Medulla oblongata (tissue), 1 donor: ENCODE measurements at regions not wholly inside any gene's neighbourhood (a gene's known extent, or its start where the extent isn't known, plus 50 kb on each side); places are given as distances from the start of the nearest gene placed in this dataset.

Source experiments
- DNase-seq: peaks from one replicate; pipeline ENCODE4 v3.0.0-alpha.2; 2015; ENCODE audit errors: extremely low spot score

DNA sequence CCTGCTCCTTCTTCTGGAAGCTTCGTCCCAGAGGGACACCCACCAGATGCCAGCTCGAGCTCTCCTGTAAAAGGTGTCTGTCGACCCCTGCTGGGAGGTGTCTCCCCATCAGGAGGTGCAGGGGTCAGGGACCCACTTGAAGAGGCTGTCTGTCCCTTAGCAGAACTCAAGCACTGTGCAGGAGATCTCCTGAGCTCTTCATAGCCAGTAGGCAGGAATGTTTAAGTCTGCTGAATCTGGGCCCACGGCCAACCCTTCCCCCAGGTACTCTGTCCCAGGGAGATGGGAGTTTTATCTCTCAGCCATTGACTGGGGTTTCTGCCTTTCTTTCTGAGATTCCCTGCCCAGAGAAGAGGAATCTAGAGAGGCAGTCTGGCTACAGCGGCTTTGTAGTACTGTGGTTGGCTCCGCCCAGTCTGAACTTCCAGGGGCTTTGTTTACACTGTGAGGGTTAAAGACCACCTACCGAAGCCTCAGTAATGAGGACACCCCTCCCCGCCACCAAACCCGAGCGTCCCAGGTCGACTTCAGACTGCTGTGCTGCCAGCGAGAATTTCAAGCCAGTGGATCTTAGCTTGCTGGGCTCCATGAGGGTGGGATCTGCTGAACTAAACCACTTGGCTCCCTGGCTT is 1383.0 kb upstream of the TENM3 start:
- no peak for DNase-seq

DNA sequence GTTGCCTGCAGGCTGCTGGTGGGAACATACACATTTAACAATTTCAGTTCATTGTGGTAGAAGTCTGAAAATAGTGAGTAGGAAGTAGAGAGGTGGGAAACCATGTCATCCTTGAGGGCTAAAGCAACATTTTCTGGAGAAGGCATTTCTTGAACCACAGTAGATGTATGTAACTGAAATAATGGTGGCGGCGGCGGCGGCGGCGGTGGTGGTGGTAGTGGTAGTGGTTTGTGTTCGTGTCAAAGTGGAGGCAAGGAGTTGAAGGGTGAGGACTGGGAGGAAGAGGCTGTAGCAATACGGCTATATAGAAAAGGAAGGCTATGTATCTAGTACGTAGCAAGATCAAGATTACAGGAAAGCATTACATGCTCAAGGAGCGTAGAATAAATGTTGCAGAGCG is 1381.6 kb upstream of the TENM3 start:
- DNase-seq = no peak

DNA sequence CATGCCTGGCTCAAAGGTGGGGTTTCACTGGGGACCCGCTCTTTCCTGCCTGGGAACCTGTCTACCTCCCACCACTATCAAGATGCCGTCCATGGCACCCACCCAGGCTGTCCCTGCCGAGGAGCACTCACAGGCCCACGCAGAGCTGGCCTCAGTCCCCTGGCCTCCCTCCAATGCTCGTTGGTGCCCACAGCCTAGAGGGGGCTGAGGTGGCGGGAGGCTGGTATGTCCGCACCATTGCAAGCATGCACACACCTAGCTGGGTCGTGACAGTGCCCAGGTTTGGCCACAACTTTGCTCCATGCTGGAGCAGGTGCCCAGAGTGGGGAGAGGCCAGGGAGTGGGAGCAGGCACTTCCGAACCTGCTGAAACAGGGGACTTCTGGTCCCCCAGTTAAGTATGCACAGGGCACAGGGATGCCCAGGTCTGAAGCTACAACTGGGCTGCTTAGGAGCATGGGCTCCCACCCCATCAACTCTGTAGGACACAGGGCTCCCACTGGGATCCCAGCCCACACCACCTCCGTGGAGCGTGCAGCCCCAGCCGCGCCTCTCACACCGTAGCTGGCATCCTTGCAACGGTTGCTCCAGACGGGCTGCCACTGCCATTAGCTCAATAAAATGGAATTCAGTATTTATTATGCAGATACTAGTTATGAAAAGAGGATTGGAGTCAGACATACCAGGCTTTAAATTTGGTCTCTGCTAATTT is 1376.1 kb upstream of the TENM3 start:
- no peak for DNase-seq

DNA sequence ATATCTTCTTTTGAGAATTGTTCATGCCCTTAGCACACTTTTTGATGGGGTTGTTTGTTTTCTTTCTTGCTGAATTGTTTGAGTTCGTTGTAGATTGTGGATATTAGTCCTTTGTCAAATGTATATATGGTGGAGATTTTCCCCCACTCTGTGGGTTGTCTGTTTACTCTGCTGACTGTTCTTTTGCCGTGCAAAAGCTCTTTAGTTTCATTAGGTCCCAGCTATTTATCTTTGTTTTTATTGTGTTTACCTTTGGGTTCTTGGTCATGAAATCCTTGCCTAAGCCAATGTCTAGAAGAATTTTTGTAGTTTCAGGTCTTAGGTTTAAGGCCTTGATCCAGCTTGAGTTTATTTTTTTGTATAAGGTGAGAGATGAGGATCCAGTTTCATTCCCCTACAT is 1372.6 kb upstream of the TENM3 start:
- no peak for DNase-seq

DNA sequence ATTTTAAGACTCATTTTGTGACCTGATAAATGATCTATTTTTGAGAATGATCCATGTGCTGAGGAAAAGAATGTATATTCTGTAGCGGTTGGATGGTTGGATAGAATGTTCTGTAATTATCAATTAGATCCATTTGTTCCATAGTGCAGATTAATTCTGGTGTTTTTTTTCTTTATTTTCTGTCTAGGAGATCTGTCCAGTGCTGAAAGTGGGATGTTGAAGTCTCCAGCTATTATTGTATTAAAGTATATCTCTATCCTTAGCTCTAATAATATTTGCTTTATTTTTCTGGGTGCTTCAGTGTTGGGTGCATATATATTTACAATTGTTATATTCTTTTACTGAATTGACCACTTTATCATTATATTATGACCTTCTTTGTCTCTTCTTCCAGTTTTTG is 1344.9 kb upstream of the TENM3 start:
- DNase-seq = no peak

DNA sequence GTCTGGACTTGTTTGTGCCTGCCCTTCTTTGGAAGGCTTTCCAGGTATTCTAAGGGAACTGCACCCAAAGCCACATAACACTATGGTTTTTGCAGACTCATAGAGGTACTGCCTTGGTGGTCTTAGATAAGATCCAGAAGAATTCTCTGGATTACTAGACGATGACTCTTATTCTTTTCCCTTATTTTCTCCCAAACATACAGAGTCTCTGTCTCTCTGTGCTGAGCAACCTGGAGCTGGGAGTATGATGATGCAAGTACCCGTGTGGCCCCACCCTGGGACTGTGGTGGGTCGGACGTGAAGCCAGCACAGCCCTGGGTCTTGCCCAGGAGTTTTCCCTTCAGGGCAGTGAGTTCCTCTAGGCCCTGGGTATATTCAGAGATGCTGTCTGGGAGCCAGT is 1342.4 kb upstream of the TENM3 start:
- no peak for DNase-seq

DNA sequence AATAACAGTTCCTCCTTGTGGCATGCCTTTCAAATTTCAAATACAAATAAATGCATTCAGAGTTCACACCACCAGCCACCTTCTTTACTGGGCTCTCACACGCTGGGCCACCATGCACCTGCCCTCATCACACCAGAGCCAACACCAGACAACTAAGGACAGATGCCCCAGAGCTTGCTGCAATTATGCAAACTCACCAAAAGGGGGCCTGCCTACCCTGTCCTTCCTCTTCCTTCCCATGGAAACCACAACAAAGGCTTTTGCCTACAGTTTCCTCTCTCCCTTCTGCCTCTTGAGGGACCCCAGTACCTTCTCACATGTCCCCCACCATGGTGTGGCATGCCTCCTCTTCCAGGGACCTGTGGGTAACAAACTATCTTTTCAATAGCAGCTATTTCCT is 1333.9 kb upstream of the TENM3 start:
- no peak for DNase-seq

DNA sequence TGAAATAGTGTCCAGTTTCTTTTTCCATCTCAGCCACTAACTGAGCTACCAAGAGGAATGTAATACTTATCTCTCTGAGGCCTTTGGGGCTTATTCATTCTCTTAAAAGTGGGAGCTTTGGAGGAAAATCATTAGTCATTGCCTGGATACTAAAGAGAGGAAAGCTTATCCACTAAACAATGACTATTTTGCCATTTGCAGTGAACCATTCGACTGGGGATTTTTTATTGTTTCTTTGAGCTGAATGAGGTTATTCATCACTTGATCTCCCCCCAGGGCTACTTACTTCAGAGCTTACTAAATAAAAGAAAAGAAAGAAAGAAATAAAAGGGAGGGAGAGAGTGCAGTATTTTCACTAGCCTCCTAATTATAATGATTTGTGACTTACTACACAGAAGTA is 1329.5 kb upstream of the TENM3 start:
- DNase-seq = peak; percentile 11

DNA sequence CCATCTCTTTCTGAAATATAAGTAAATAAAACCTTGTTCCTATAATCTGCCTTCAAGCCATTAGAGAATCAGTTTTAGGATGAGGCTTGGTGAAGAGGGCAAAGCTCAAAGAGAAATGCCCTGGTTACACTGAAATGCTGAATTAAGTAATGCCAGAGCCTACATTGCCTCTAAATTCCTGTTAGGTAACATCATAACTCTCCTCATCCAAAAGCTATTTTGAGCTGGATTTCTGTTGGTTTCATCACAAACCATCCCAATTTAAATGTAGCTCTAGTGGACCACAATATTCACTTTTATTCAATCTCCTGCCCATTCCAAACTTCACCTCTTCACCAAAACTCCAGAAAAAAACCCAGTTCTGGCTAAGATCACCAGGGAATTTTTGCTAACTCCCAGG is 1319.7 kb upstream of the TENM3 start:
- DNase-seq = no peak

DNA sequence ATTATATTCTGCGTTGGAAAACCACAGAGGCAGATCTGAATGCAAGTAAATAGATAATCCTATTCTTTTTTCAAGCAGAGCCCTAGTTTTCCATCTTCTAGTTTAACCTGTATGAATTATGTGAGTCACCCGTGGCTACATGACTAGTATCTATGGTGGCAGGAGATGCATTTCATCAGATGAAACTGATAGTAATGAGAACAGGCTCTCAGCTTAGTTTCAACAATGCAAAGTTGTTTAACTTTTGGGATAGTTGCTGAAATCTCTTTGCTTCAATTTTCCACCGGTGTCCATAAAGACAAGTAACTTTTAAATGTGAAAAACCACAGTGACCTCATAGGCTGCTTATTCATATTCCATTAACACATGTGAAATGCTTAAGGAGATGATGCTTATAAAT is 1317.4 kb upstream of the TENM3 start:
- DNase-seq = no peak

DNA sequence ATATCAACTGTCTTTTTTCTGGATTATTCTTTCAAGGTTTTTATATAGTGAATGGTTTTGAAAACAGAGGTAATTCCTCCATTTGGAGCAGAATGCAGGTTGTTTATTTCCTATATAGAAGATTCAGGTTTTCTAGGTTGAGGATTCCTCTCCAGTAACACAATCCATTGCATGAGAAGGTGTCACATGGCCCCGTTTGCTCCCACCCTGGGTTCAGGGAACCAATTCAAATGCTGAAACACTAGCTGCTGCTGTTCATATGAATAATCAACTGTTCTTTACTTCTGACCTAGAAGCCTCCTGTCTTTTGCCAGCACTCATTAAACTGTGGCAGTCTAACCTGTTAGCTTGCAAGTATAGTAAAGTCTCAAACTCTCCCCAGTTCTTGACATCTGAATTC is 1316.9 kb upstream of the TENM3 start:
- DNase-seq = no peak

DNA sequence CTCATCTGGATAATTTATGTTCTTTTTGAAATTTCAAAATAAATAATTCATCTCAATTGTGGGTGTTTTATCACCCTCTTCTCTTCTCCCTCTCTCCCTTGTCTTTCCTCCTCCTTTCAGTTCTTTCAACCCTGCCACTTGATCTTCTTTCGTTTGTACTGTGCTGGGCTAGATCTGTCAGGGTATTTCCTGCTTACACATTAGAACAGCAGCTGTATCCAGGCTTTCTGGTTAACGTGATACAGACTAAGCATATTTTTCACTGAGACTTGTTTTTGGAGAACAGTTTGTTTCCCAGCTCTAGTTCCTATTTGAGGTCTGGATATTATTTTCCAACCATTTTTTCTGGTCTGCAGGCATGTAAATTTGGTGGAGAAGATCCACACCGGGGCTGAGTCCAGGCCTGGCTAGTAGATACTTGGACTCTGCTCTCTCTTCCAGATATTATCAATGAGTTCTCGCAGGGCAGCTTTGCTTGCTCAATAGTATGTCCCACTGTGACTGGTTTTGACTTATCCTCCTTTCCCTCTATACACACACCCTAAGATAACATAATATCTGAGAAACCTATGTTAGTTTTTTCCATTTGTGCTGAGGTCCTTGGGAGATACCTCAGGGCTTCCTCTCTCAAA is 1310.7 kb upstream of the TENM3 start:
- DNase-seq = no peak

DNA sequence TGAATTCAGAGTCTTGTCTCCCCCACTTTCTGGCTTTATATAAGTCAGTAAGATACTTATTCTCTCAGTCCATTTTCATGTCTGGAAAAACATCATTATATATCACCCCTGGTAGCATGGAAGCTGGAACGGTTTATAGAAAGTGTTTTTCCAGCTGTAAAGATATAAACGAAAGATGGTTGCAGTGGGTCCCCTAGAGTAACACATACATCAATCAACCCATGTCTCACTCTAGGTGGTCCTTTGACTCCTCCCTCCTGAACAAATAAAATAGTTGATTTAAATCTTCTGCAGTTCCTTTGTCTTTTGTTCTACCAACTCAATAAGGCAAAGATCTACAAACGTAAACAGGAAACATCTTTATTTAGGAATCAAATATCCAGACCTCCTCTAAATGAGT is 1306.1 kb upstream of the TENM3 start:
- no peak for DNase-seq

DNA sequence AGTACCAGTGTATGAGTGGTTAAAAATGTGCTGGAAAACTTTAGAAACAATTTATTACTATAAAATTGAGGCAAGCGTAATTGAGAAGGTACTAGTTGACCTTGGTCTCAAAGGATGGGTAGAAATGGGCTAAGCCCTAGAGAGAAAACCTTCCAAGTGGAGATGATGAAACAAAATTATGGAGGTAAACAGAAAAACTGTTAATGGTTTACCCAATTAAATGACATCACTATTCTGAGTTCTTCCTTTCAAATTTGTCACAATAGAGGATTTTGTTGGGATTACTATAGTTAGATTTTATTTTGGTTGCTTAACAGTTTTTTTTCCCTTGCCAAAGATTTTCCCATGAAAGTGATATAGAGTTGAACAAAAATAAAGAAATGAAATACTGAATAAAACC is 1302.5 kb upstream of the TENM3 start:
- DNase-seq = no peak

DNA sequence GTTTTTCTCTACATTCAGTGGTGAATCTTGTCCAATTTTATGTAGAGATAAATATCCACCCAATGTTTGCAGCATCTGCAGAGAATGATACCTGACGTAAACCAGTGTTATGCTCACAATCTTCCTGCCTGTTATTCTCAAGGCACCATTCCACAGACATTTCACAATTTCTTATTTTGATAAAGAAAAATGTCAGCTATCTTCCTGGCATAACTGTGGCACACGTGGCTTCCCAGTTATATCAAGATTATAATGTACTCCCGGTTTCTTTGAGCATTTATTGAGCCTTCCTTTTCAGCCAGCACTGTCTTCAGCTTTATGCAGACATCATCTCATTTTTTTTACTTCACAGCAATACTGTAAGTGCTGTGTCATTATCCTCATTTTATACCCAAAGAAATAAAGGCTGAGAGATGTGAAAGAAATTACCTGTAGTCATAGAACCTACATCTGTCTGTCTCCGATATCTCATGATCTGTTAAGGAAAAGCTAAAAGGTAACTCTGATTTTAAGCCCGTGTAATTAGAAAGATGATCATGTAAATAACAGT is 1300.8 kb upstream of the TENM3 start:
- no peak for DNase-seq

DNA sequence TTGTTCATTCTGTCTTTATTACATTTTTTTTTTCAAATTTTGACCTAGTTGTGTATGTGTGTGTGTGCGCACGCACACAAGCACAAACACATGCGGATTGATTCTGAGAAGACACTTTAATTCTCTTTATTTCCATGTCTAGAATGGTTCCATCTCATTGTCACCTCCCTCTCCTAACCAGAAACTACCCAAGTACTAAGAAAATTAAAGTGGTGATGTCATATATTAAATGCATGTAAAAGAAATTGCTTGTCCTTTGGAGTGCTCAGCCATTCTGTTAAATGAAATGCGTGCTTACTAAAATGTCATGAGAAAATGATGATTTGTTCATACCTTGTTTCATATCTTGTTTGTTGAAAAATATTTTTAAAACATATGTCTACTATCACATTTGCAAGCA is 1297.0 kb upstream of the TENM3 start:
- no peak for DNase-seq

DNA sequence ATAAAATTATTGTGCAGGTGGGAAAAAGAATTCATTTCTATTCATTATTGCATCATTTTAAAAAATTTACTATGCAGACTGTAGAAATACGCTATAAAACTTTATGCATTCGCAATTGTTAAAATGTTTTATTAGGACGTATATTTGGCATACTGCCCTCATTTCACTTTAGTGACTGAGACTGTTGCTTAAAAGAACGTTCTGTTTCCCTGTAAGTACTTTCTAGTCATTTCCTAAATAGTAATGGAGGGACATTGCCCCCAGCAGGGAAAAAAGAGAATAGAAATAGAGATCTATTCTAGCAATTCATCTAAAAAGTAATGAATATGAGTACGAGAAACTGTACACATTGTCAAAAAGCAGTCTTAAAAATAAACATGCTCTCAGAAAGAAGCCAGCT is 1295.8 kb upstream of the TENM3 start:
- no peak for DNase-seq

DNA sequence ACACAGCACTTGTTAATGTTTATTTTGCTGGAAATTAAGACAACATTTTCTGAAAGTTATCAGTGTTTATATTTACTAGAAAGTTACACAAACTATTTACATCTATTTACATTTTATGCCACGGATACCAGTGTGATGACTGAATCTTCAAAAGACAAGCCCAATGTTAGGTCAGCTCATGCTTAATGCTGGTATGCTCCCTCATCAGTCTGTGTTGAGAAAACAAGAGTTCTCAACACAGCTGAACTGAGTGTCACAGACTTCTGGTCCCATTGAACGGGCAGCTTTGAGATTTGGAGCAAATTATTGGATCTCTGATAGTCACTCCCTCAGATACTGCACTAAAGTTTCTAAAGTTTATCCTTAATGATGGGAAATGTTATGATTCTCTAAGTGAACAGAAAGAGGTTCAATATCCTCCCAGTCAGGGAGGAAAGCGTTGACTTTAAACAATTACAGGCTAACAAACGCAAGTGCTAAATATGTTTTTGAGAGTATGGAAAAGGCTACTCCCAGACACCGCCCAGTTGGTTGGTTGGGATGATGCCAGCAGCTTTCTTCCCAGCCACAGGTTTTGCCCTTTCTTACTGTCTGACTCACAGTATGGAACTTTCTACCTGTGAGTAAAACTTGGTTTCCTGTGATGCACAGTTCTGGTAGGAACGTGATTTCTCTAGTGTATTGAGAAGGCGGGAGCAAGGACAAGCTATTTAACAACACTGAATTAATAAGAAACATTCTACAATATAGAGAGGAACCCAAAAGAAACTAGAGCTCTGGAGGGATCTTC is 1293.6 kb upstream of the TENM3 start:
- no peak for DNase-seq

DNA sequence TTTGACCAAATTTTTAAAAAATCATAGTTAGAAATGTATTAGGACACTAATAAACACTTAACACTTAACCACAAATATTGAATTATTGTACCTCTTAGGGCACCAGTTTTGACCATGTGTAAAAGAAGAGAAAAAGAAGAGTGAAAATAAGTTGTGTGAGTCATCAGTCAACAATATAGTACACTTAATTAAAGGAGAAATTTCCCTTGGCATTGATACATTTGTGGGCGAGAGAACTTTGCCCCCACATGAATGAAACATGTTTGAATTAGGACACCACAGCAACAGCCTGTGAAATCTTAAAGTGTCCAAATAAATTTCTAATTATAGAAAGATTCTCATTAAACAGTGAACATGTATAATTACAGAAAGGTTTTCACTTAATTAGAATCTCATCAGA is 1292.8 kb upstream of the TENM3 start:
- DNase-seq = no peak

DNA sequence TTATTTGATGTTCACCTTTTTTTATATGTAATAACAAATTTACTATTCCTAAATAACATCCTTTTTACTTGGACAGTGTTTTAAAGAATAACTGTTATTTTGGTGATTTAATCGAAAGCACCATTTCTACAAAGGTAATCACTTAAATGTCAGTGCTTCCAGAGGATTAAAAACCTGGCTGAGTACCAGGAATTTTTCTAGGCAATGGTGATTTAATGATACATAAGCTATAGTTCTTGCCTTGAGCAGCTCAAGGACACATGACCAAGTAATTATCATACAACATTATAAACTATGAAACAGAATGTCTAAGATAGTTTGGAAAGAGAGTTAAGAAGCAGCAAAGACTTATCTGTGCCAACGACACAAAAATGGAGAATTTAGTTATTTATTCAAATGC is 1291.9 kb upstream of the TENM3 start:
- no peak for DNase-seq

DNA sequence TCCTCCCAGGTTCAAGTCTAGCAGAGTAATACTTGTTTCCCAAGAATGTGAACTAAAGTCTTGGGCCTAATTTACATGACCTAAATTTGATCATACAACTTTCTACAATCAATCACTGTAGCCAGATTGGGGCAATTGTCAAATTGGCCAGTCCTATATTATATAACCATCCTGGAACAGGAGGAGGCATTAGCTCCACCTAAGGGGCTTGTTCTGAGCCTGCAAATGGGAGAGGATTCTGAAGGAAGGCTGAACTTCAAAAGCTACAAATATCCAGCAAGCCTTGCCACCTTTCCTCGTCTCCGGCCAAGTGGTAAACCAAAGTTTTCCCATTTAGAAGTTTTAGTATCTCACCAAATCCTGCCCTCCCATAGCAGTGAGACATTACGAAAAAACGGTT is 1289.6 kb upstream of the TENM3 start:
- DNase-seq = no peak

DNA sequence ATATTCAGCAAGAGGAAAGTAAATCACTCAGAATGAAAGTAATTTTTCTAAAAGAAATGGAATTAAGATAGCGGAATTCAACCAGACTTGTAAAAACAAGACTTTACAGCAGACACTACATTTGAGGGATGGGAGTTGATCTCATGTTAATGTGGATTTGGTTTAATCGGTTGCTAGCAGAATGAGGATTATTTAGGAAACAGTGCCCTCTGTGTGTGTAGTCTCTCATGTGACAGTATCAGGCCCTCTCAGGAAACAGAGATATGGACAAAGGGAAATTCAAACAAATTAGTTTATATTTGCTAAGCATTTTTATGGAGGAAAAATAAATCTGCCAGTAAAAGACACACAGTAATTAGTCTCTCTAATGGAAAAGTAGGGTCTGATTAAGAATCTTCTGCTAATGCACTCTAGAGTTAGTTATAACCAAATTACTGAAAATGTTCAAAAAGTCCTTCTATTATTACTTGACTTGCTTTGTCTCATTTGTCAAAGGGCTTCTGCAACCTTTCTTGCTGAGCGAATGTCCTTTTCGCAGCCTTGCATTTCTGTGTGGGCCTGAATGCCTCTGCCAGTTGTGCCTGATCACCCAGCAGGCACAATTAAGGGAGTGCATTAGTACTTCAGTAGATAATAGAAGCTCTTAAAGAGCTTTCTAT is 1282.3 kb upstream of the TENM3 start:
- DNase-seq = peak; percentile 60
